ENCODE measurements at regions not wholly inside any gene's neighbourhood (a gene's known extent, or its start where the extent isn't known, plus 50 kb on each side); places are given as distances from the start of the nearest gene placed in this dataset.

- TF ChIP-seq CTCF (IDR thresholded peaks at IDR 0.05; ENCODE audit: low read depth, low read length, missing input control): no peak
Measured at GRCh38 chr1:95766036-95766435, 532.0 kb downstream of the RWDD3 start (continued).

GRCh38 chr1:95770581-95770980 is 536.6 kb downstream of the RWDD3 start:
- H3K9me3 ChIP-seq (ENCODE audit: control insufficient read depth in 4 of 4, low read length in 3 of 4): no peaks in the 10 kb centered on the region
- 40% methylated on average over 2 of the region's 2 CpGs for WGBS
- no peaks in the 10 kb centered on the region for H3K4me1 ChIP-seq (ENCODE audit: control insufficient read depth in 4 of 4, insufficient read depth in 4 of 4, low read length in 3 of 4)
- no peak for DNase-seq (ENCODE audit: low spot score)
- H3K9ac ChIP-seq (ENCODE audit: low read depth in 1 of 2, low read length in 2 of 2): no peak overlapping the region
- TF ChIP-seq HNF4G (IDR thresholded peaks at IDR 0.05): no peak
- no peak for TF ChIP-seq FOXA1 (IDR thresholded peaks at IDR 0.05)
- TF ChIP-seq RXRA (IDR thresholded peaks at IDR 0.05): no peak
- no peak for TF ChIP-seq HNF4A (conservative IDR thresholded peaks at IDR 0.05)
- no peak for TF ChIP-seq ATF3 (IDR thresholded peaks at IDR 0.05)
- no peak for TF ChIP-seq EGR1 (IDR thresholded peaks at IDR 0.05; ENCODE audit: low read depth in 2 of 2)
- no peak for TF ChIP-seq GABPA (IDR thresholded peaks at IDR 0.05 in 1 of 2, conservative IDR thresholded peaks at IDR 0.05 in 1 of 2)
- TF ChIP-seq REST (IDR thresholded peaks at IDR 0.05): no peak
- no peak overlapping the region for H3K4me3 ChIP-seq (ENCODE audit: low read depth in 1 of 3, low read length in 3 of 3)
- H3K27ac ChIP-seq (ENCODE audit: low read depth in 1 of 2, low read length in 2 of 2): no peak overlapping the region
- no peaks in the 10 kb centered on the region for H3K27me3 ChIP-seq (ENCODE audit: control insufficient read depth in 4 of 4, insufficient read depth in 4 of 4, low read length in 3 of 4)
- H3K36me3 ChIP-seq (ENCODE audit: control insufficient read depth in 4 of 4, insufficient read depth in 3 of 4, low read depth in 1 of 4, low read length in 3 of 4): no peaks in the 10 kb centered on the region

GRCh38 chr1:95778217-95778616 is 544.2 kb downstream of the RWDD3 start:
- H3K36me3 ChIP-seq (ENCODE audit: control insufficient read depth in 4 of 4, insufficient read depth in 3 of 4, low read depth in 1 of 4, low read length in 3 of 4): no peaks in the 10 kb centered on the region
- H3K4me3 ChIP-seq (ENCODE audit: low read depth in 1 of 3, low read length in 3 of 3): no peak overlapping the region
- H3K27ac ChIP-seq (ENCODE audit: low read depth in 1 of 2, low read length in 2 of 2): no peak overlapping the region
- no peak for DNase-seq (ENCODE audit: low spot score)
- WGBS: 84% methylated on average over 2 of the region's 2 CpGs
- H3K9ac ChIP-seq (ENCODE audit: low read depth in 1 of 2, low read length in 2 of 2): no peak overlapping the region
- no peaks in the 10 kb centered on the region for H3K4me1 ChIP-seq (ENCODE audit: control insufficient read depth in 4 of 4, insufficient read depth in 4 of 4, low read length in 3 of 4)
- no peaks in the 10 kb centered on the region for H3K9me3 ChIP-seq (ENCODE audit: control insufficient read depth in 4 of 4, low read length in 3 of 4)
- no peaks in the 10 kb centered on the region for H3K27me3 ChIP-seq (ENCODE audit: control insufficient read depth in 4 of 4, insufficient read depth in 4 of 4, low read length in 3 of 4)
- TF ChIP-seq ZBTB33 (IDR thresholded peaks at IDR 0.05): no peak
- no peak for TF ChIP-seq GABPA (IDR thresholded peaks at IDR 0.05 in 1 of 2, conservative IDR thresholded peaks at IDR 0.05 in 1 of 2)

All from liver (tissue), 8 donors.